ENCODE measurements at regions not wholly inside any gene's neighbourhood (a gene's known extent, or its start where the extent isn't known, plus 50 kb on each side); places are given as distances from the start of the nearest gene placed in this dataset.

- TF ChIP-seq EZH2 (IDR thresholded peaks at IDR 0.05; ENCODE audit: insufficient read depth, poor library complexity, severe bottlenecking) (no peak), EZH2phosphoT487 (IDR thresholded peaks at IDR 0.05; ENCODE audit: insufficient read depth, low read depth) (no peak)
These were observed 124.3 kb upstream of the IRX5 start for GRCh38 chr16:54806378-54806777.

Data from GM23248 (cell line).